Hepatocyte (in vitro differentiated cells): ENCODE measurements at regions not wholly inside any gene's neighbourhood (a gene's known extent, or its start where the extent isn't known, plus 50 kb on each side); places are given as distances from the start of the nearest gene placed in this dataset.

Source experiments
- EZH2 ChIP-seq: fragments of 200-600 bp; sonication (generic); IDR thresholded peaks from 2 replicates; pipeline ENCODE4 v1.6.1; 2016; ENCODE audit warnings: antibody characterized with exemption, mild to moderate bottlenecking, borderline replicate concordance
- TF ChIP-seq, protein P1 (sequence below): fragments of 200-600 bp; sonication (generic); IDR thresholded peaks from 2 replicates; pipeline ENCODE4 v1.5.1; 2016; ENCODE audit warnings: antibody characterized with exemption, mild to moderate bottlenecking; ENCODE audit not compliant: poor library complexity

GRCh38 chr4:58515226-58515625 lies 1405.0 kb upstream of the IGFBP7 start:
- TF ChIP-seq, protein P1, sequence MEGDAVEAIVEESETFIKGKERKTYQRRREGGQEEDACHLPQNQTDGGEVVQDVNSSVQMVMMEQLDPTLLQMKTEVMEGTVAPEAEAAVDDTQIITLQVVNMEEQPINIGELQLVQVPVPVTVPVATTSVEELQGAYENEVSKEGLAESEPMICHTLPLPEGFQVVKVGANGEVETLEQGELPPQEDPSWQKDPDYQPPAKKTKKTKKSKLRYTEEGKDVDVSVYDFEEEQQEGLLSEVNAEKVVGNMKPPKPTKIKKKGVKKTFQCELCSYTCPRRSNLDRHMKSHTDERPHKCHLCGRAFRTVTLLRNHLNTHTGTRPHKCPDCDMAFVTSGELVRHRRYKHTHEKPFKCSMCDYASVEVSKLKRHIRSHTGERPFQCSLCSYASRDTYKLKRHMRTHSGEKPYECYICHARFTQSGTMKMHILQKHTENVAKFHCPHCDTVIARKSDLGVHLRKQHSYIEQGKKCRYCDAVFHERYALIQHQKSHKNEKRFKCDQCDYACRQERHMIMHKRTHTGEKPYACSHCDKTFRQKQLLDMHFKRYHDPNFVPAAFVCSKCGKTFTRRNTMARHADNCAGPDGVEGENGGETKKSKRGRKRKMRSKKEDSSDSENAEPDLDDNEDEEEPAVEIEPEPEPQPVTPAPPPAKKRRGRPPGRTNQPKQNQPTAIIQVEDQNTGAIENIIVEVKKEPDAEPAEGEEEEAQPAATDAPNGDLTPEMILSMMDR = no peak
- TF ChIP-seq EZH2 = no peak
